Common myeloid progenitor, CD34-positive (primary cell): ENCODE measurements at regions not wholly inside any gene's neighbourhood (a gene's known extent, or its start where the extent isn't known, plus 50 kb on each side); places are given as distances from the start of the nearest gene placed in this dataset.
"Not testable (repeated sequence)": the region's sequence is repeated elsewhere in the genome, so short reads cannot be mapped to it uniquely, and the experiment has no call there.

ENCODE experiments used
- CTCF ChIA-PET: fragments of 350-600 bp; sonication (Branson Sonifier 250); formaldehyde crosslinking; loops from one replicate; lab custom pipeline; 2021; ENCODE audit warnings: antibody characterized with exemption; lab: Charles Lee
- POLR2A ChIA-PET: fragments of 350-600 bp; sonication (Branson Sonifier 250); formaldehyde crosslinking; loops from one replicate; lab custom pipeline; 2021; ENCODE audit warnings: antibody characterized with exemption; lab: Charles Lee
- DNase-seq, 3 donors: peaks; one replicate each; pipeline versions ENCODE4 v3.0.0 to v3.0.0-alpha.2; 2013
- H3K27ac ChIP-seq, 2 experiments: 1 replicate in 1 of 2; 2 replicates in 1 of 2; pipeline ENCODE4 v1.7.0; 2013; ENCODE audit warnings: inconsistent platforms in 2 of 2, low read length in 2 of 2, mild to moderate bottlenecking in 2 of 2, low read depth in 1 of 2, moderate library complexity in 1 of 2; ENCODE audit not compliant: severe bottlenecking in 2 of 2, insufficient read depth in 1 of 2, poor library complexity in 1 of 2
- H3K27me3 ChIP-seq, 5 experiments: replicated peaks in 2 of 5; 1 replicate in 3 of 5; 2 replicates in 2 of 5; pipeline versions ENCODE4 v1.6.1 to v1.7.0; 2013; ENCODE audit warnings: low read length in 4 of 5, mild to moderate bottlenecking in 2 of 5, moderate library complexity in 2 of 5, inconsistent platforms in 1 of 5; ENCODE audit not compliant: insufficient read depth in 5 of 5, control insufficient read depth in 4 of 5
- H3K36me3 ChIP-seq, 4 experiments: 1 replicate in 2 of 4; 2 replicates in 2 of 4; pipeline versions ENCODE4 v1.6.1 to v1.7.0; 2013; ENCODE audit warnings: low read length in 3 of 4, control low read depth in 1 of 4, mild to moderate bottlenecking in 1 of 4; ENCODE audit not compliant: control insufficient read depth in 4 of 4, insufficient read depth in 4 of 4
- H3K4me1 ChIP-seq, 4 experiments: 1 replicate in 3 of 4; 2 replicates in 1 of 4; pipeline versions ENCODE4 v1.6.1 to v1.7.1; 2013; ENCODE audit warnings: low read length in 3 of 4, mild to moderate bottlenecking in 3 of 4, control low read depth in 1 of 4, inconsistent platforms in 1 of 4, moderate library complexity in 1 of 4; ENCODE audit not compliant: control insufficient read depth in 4 of 4, insufficient read depth in 4 of 4; ENCODE audit errors: control extremely low read depth in 1 of 4
- H3K4me3 ChIP-seq, 7 experiments: 1 replicate in 4 of 7; 2 replicates in 3 of 7; pipeline versions ENCODE4 v1.5.1 to v1.7.0; 2013; ENCODE audit warnings: mild to moderate bottlenecking in 7 of 7, low read length in 6 of 7, moderate library complexity in 6 of 7, inconsistent platforms in 2 of 7, low read depth in 2 of 7, control low read depth in 1 of 7; ENCODE audit not compliant: insufficient read depth in 4 of 7, control insufficient read depth in 1 of 7; ENCODE audit errors: extremely low read depth in 1 of 7
- H3K9me3 ChIP-seq, 5 experiments: 1 replicate in 4 of 5; 2 replicates in 1 of 5; pipeline versions ENCODE4 v1.6.1 to v1.7.1; 2013; ENCODE audit warnings: low read length in 4 of 5, mild to moderate bottlenecking in 2 of 5, inconsistent platforms in 1 of 5, low read depth in 1 of 5, moderate library complexity in 1 of 5; ENCODE audit not compliant: control insufficient read depth in 4 of 5, insufficient read depth in 2 of 5; ENCODE audit errors: control extremely low read depth in 1 of 5
- WGBS: methylation state at CpG from one replicate; pipeline ENCODE4 v1.1.5; 2013; ENCODE audit not compliant: insufficient coverage; 5-methylcytosine and 5-hydroxymethylcytosine counted together

- Histone ChIP-seq H3K4me3 (no peak overlapping the region), H3K27me3 (no peaks in the 10 kb centered on the region), H3K4me1 (no peaks in the 10 kb centered on the region), H3K27ac (no peak overlapping the region), H3K36me3 (no peaks in the 10 kb centered on the region), H3K9me3 (no peaks in the 10 kb centered on the region)
- DNase-seq: no peak
- POLR2A ChIA-PET: no interaction called here
- CTCF ChIA-PET: interaction anchor here (1.3 to 1.4 kb wide), 3 partner anchors 9 to 443 kb away, joined by 3 to 4 read pairs (median 3); no protein-coding TSS in a partner anchor
Measured at GRCh38 chr7:13117592-13117991, 430.2 kb downstream of the ARL4A start.

GRCh38 chr7:13124629-13125028 is 437.2 kb downstream of the ARL4A start:
- DNase-seq, H3K27ac ChIP-seq, H3K36me3 ChIP-seq, H3K9me3 ChIP-seq, CTCF ChIA-PET, H3K27me3 ChIP-seq, H3K4me3 ChIP-seq, POLR2A ChIA-PET, H3K4me1 ChIP-seq: not testable (repeated sequence)
- 100% methylated on average over 2 of the region's 2 CpGs for WGBS

- no peaks in the 10 kb centered on the region for H3K27me3 ChIP-seq
- no peaks in the 10 kb centered on the region for H3K36me3 ChIP-seq
- no peaks in the 10 kb centered on the region for H3K9me3 ChIP-seq
- H3K27ac ChIP-seq: no peak overlapping the region
- no peak for DNase-seq
- H3K4me3 ChIP-seq: no peak overlapping the region
- H3K4me1 ChIP-seq: no peaks in the 10 kb centered on the region
- WGBS: 94% methylated on average over 4 of the region's 5 CpGs
- ChIA-PET POLR2A (no interaction called here), CTCF (no interaction called here)
Measured at GRCh38 chr7:13126347-13126746, 438.9 kb downstream of the ARL4A start.

- H3K27ac ChIP-seq: no peak overlapping the region
- H3K4me1 ChIP-seq: no peaks in the 10 kb centered on the region
- no peak for DNase-seq
- H3K4me3 ChIP-seq: no peak overlapping the region
- CTCF ChIA-PET: interaction anchor here (1.8 kb wide), 1 partner anchor 606 kb away, joined by 4 read pairs; no protein-coding TSS in a partner anchor
- H3K36me3 ChIP-seq: no peaks in the 10 kb centered on the region
- POLR2A ChIA-PET: no interaction called here
- H3K9me3 ChIP-seq: no peaks in the 10 kb centered on the region
- 81% methylated on average over 3 of the region's 4 CpGs for WGBS
- H3K27me3 ChIP-seq: no peaks in the 10 kb centered on the region
Measured at GRCh38 chr7:13130321-13130720, 442.9 kb downstream of the ARL4A start.

GRCh38 chr7:13130906-13131305 is 443.5 kb downstream of the ARL4A start:
- H3K4me3 ChIP-seq, H3K27me3 ChIP-seq, CTCF ChIA-PET, DNase-seq, H3K36me3 ChIP-seq, H3K27ac ChIP-seq, H3K4me1 ChIP-seq, POLR2A ChIA-PET, H3K9me3 ChIP-seq: not testable (repeated sequence)
- 100% methylated on average over 3 of the region's 3 CpGs for WGBS

GRCh38 chr7:13132314-13132713 is 444.9 kb downstream of the ARL4A start:
- ChIA-PET CTCF (no interaction called here), POLR2A (no interaction called here)
- no peak overlapping the region for H3K4me3 ChIP-seq
- H3K4me1 ChIP-seq: no peaks in the 10 kb centered on the region
- H3K36me3 ChIP-seq: no peaks in the 10 kb centered on the region
- no peak overlapping the region for H3K27ac ChIP-seq
- no peak for DNase-seq
- no peaks in the 10 kb centered on the region for H3K9me3 ChIP-seq
- no peaks in the 10 kb centered on the region for H3K27me3 ChIP-seq

- DNase-seq, H3K9me3 ChIP-seq, POLR2A ChIA-PET, H3K4me3 ChIP-seq, H3K27ac ChIP-seq, H3K27me3 ChIP-seq, H3K4me1 ChIP-seq, CTCF ChIA-PET, H3K36me3 ChIP-seq: not testable (repeated sequence)
- 97% methylated on average over 6 of the region's 6 CpGs for WGBS
Measured at GRCh38 chr7:13136345-13136744, 448.9 kb downstream of the ARL4A start.
